Erythroblast (primary cell): ENCODE measurements at regions not wholly inside any gene's neighbourhood (a gene's known extent, or its start where the extent isn't known, plus 50 kb on each side); places are given as distances from the start of the nearest gene placed in this dataset.

ENCODE experiments used
- GATA1 ChIP-seq: IDR thresholded peaks from 2 replicates; pipeline ENCODE4 v1.6.1; 2011; ENCODE audit warnings: low read depth, mild to moderate bottlenecking, control low read depth, low read length, moderate library complexity
- POLR2A ChIP-seq: IDR thresholded peaks from 2 replicates; pipeline ENCODE4 v1.6.1; 2011; ENCODE audit warnings: mild to moderate bottlenecking, low read length

GRCh38 chr15:62752657-62753517 lies 289.7 kb upstream of the TPM1 start:
- TF ChIP-seq POLR2A (no peak), GATA1 (no peak)
